ENCODE measurements at regions not wholly inside any gene's neighbourhood (a gene's known extent, or its start where the extent isn't known, plus 50 kb on each side); places are given as distances from the start of the nearest gene placed in this dataset.

- DNase-seq = no peak
Observed at GRCh38 chr4:56240554-56241174, 146.6 kb downstream of the AASDH start.

- no peak for DNase-seq
Observed at GRCh38 chr4:56238251-56238650, 149.0 kb downstream of the AASDH start.

GRCh38 chr4:56235725-56236124 lies 151.6 kb downstream of the AASDH start:
- no peak for DNase-seq

- no peak for DNase-seq
Observed at GRCh38 chr4:56235011-56235410, 152.3 kb downstream of the AASDH start.

GRCh38 chr4:56234098-56234497 lies 153.2 kb downstream of the AASDH start:
- no peak for DNase-seq

GRCh38 chr4:56231410-56231809 lies 155.9 kb downstream of the AASDH start:
- no peak for DNase-seq

- no peak for DNase-seq
Observed at GRCh38 chr4:56229947-56230346, 157.3 kb downstream of the AASDH start.

GRCh38 chr4:56227301-56227835 lies 159.9 kb downstream of the AASDH start:
- no peak for DNase-seq

- no peak for DNase-seq
Observed at GRCh38 chr4:56226579-56226978, 160.7 kb downstream of the AASDH start.

- DNase-seq = no peak
Observed at GRCh38 chr4:56224641-56225040, 162.7 kb downstream of the AASDH start.

GRCh38 chr4:56222514-56222913 lies 164.8 kb downstream of the AASDH start:
- no peak for DNase-seq

GRCh38 chr4:56220261-56220660 lies 167.0 kb downstream of the AASDH start:
- no peak for DNase-seq

- no peak for DNase-seq
Observed at GRCh38 chr4:56219447-56219846, 167.8 kb downstream of the AASDH start.

GRCh38 chr4:56218230-56218895 lies 168.9 kb downstream of the AASDH start:
- no peak for DNase-seq

GRCh38 chr4:56217343-56217890 lies 169.9 kb downstream of the AASDH start:
- no peak for DNase-seq

GRCh38 chr4:56215901-56216300 lies 171.4 kb downstream of the AASDH start:
- DNase-seq = no peak

GRCh38 chr4:56215141-56215783 lies 172.0 kb downstream of the AASDH start:
- no peak for DNase-seq

GRCh38 chr4:56213543-56213942 lies 173.7 kb downstream of the AASDH start:
- no peak for DNase-seq

- DNase-seq = no peak
Observed at GRCh38 chr4:56212774-56213173, 174.5 kb downstream of the AASDH start.

GRCh38 chr4:56211202-56211601 lies 176.1 kb downstream of the AASDH start:
- no peak for DNase-seq

- no peak for DNase-seq
Observed at GRCh38 chr4:56210397-56210796, 176.9 kb downstream of the AASDH start.

GRCh38 chr4:56209767-56210166 lies 177.5 kb downstream of the AASDH start:
- no peak for DNase-seq

- DNase-seq = no peak
Observed at GRCh38 chr4:56208103-56208502, 179.2 kb downstream of the AASDH start.

- DNase-seq = no peak
Observed at GRCh38 chr4:56206258-56206657, 181.0 kb downstream of the AASDH start.
